Esophagus squamous epithelium (tissue), 4 donors: ENCODE measurements at regions not wholly inside any gene's neighbourhood (a gene's known extent, or its start where the extent isn't known, plus 50 kb on each side); places are given as distances from the start of the nearest gene placed in this dataset.

Source experiments
- CTCF ChIP-seq, 6 experiments: fragments of 450-650 bp in 4 of 6; fragments of 200-600 bp in 2 of 6; sonication (generic) in 2 of 6; IDR thresholded peaks; one replicate each; pipeline ENCODE4 v1.5.1; 2016 to 2019; ENCODE audit warnings: antibody characterized with exemption in 6 of 6, mild to moderate bottlenecking in 4 of 6, moderate library complexity in 4 of 6
- POLR2A ChIP-seq, 4 donors: fragments of 450-650 bp; IDR thresholded peaks; one replicate each; pipeline ENCODE4 v1.6.1; 2017; ENCODE audit warnings: antibody characterized with exemption in 4 of 4, mild to moderate bottlenecking in 4 of 4, moderate library complexity in 3 of 4

- TF ChIP-seq CTCF (IDR thresholded peaks at IDR 0.05) (no peak), POLR2A (IDR thresholded peaks at IDR 0.05) (no peak)
Measured at GRCh38 chr5:108659531-108659930, 88.2 kb upstream of the FER start.
